Frontal cortex (tissue), 3 donors: ENCODE measurements at regions not wholly inside any gene's neighbourhood (a gene's known extent, or its start where the extent isn't known, plus 50 kb on each side); places are given as distances from the start of the nearest gene placed in this dataset.

Source experiments
- DNase-seq, 2 donors: peaks; one replicate each; pipeline ENCODE4 v3.0.0; 2012; ENCODE audit warnings: low spot score in 2 of 2
- FAIRE-seq: peaks from 2 replicates; lab custom pipeline; 2012; peaks lifted over from hg19 to GRCh38; lab: Jason Lieb, UNC
- donor health status: control.
- donor health status: control.
- donor health status: control.

GRCh38 chr4:122041312-122041711 lies 89.5 kb upstream of the TRPC3 start:
- FAIRE-seq: no peak

DNA sequence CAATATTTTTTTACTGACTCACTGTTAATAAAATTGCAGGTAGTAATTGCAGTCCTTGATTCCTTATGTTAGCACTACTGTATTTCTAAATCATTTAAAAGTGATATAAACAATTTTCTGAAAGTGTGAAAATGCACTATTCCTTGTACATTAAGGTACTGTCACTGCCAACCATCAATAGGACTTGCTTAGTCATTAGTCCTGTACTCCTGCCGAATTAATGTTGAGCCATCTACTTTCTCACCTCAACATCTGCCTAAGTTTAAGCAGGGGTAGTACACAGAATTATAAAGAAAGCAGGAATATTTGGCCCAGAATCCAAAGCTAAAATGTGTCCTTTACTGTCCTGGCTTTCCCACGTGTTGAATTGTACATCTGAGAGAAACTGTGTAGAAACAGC lies 87.0 kb upstream of the TRPC3 start:
- FAIRE-seq (no peak), DNase-seq (no peak)

More at GRCh38 chr4:122041312-122041711, 89.5 kb upstream of the TRPC3 start:
- DNase-seq: no peak

GRCh38 chr4:122034619-122035018 lies 82.8 kb upstream of the TRPC3 start:
- FAIRE-seq: no peak

DNA sequence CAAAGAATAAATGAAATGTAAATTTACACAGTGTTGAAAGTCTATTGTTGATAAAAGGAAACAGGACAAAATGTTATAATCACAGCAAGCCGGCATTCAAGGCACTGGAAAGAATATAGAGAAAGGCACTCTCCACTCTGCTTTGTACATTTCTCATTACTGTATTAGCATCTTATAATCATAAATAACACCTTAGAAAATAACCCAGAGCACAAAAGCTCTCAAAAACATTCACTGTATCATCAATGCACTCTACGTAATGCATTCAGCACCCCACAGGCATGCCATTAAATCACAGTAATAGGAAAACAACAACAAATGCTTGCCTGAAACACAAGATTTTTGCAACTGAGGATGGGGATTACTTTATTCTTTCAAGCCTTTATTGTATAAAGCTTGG lies 75.3 kb upstream of the TRPC3 start:
- DNase-seq (no peak), FAIRE-seq (no peak)

More at GRCh38 chr4:122034619-122035018, 82.8 kb upstream of the TRPC3 start:
- DNase-seq: no peak

- no peak for FAIRE-seq
These were observed 65.4 kb upstream of the TRPC3 start for GRCh38 chr4:122017296-122017695.

GRCh38 chr4:122015203-122015602 lies 63.3 kb upstream of the TRPC3 start:
- DNase-seq: no peak
- FAIRE-seq: no peak

More at GRCh38 chr4:122017296-122017695, 65.4 kb upstream of the TRPC3 start:
- no peak for DNase-seq

GRCh38 chr4:122012735-122013134 lies 60.9 kb upstream of the TRPC3 start:
- DNase-seq (no peak), FAIRE-seq (no peak)

DNA sequence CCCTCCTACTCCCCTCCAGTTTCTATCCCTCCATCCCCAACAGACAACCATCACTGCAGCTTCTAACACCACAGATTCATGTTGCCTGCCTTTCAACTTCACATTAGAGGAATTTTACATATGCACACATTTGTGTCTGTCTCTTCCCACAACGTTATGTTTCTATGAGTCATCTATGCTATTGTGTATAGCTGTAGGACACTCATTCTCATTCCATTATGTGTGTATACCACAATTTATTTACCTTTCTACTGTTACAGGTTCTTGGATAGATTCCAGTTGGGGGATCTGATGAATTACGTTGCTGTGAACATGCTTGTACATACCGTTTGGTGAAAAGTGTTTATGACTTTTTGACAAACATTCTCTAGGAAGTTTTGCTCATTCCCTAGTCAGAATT lies 58.8 kb upstream of the TRPC3 start:
- FAIRE-seq (no peak), DNase-seq (no peak)

DNA sequence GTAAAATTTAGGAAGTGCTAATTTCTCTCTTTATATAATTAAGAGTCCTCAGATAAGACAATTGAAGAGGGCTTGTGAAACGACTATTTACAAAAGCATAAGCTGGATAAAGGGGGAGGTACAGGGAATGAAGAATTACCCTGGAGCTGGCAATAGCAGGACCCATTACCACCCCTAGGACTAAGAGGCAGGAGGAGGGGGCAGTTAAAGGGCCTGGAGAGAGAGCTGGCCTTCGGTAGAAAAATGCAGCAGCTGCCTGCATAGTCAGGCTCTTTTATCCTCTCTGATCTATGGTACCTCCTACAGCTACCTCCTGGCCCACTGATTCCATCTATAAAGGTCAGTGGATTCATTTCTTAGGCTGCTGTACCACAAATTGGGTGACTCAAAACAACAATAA lies 57.7 kb upstream of the TRPC3 start:
- DNase-seq (no peak), FAIRE-seq (no peak)

DNA sequence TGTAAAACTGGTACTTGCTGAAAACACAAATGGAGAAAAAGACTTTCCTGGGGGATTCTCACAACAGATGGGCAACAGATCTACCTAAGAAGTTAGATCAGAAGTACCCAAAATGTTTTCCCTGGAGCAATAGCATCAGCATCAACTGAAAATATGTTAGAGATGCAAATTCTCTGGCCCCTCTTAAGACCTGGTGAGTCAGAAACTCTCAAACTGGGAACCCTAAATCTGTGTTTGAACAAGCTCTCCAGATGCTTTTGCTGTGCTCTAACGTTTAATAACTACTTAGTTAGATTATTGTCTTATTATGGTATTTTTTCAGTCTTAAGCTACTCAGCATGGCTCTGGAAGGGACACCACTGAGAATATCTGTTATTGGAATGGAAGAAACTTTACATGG lies 55.2 kb upstream of the TRPC3 start:
- no peak for DNase-seq

DNA sequence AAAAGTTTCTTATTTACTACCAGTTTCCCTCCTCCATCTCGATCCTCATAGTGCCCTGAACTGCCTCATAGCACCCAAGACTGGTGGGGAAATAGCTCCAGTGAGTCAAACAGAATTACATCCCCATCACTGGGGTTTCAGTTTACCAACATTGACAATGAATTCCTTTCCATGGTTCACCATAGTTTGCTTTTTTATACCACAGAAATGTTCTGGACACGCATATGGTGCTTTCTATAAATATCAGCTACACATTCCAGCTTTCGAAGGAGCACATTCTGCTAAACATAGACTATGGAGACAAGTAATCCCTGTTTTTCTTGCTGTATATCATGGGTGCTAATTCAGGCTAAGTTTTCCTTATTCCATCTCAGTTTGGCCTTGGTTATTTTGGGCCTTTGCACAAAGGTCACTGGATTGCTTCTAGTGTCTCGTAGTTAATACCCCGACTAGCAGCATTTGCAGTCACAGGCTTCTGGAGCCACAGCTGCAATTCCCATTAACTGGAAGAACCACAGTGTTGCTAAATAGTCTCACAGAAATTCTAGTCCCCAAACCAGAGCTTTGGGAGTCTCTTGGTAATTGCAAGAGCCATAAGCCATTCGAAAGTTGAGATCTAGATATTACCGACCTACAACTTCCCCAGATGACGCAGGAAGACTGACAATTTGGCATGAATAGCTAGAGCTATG lies 53.4 kb upstream of the TRPC3 start:
- no peak for FAIRE-seq

More for the DNA sequence above, 55.2 kb upstream of the TRPC3 start:
- FAIRE-seq: no peak

GRCh38 chr4:122003335-122003734 lies 51.5 kb upstream of the TRPC3 start:
- DNase-seq (no peak), FAIRE-seq (no peak)

More for the DNA sequence above, 53.4 kb upstream of the TRPC3 start:
- no peak for DNase-seq
